Natural killer cell treated with Interleukin-12 subunit alpha and Interleukin-12 subunit beta and Interleukin-15 and Interleukin-18, amount 100 ng/mL, for 72 hours (primary cell): ENCODE measurements at regions not wholly inside any gene's neighbourhood (a gene's known extent, or its start where the extent isn't known, plus 50 kb on each side); places are given as distances from the start of the nearest gene placed in this dataset.
A peak's percentile ranks its signal among the peaks of the same experiment; 100 is the strongest.

Experiments
- ATAC-seq, 2 donors: fragments of 150-1000 bp; cut with Tn5 transposase in 1 of 2; sonication (Bioruptor Pico), chemical (Tn5 transposase) in 1 of 2; 2 replicates each; pipeline ENCODE4 v1.10.0; 2021
- DNase-seq: peaks from one replicate; pipeline ENCODE4 v3.0.0; 2022; ENCODE audit warnings: low spot score
- H3K27ac Mint-ChIP-seq, 2 donors: 1 replicate in 1 of 2; 2 replicates in 1 of 2; pipeline ENCODE4 v1.8.0; 2022; ENCODE audit warnings: mixed read lengths in 2 of 2, mild to moderate bottlenecking in 1 of 2, moderate library complexity in 1 of 2
- H3K27me3 Mint-ChIP-seq, 2 donors: 1 replicate in 1 of 2; 2 replicates in 1 of 2; pipeline ENCODE4 v1.8.0; 2022; ENCODE audit warnings: mixed read lengths in 2 of 2
- H3K36me3 Mint-ChIP-seq: one replicate; pipeline ENCODE4 v1.8.0; 2022; ENCODE audit warnings: mixed read lengths
- H3K4me1 Mint-ChIP-seq, 2 donors: 1 replicate in 1 of 2; 2 replicates in 1 of 2; pipeline ENCODE4 v1.8.0; 2022; ENCODE audit warnings: low read depth in 2 of 2, mixed read lengths in 2 of 2, mild to moderate bottlenecking in 1 of 2
- H3K4me3 Mint-ChIP-seq: one replicate; pipeline ENCODE4 v1.8.0; 2022; ENCODE audit warnings: mixed read lengths
- H3K9me3 Mint-ChIP-seq: 2 replicates; pipeline ENCODE4 v1.8.0; 2022; ENCODE audit warnings: mixed read lengths

DNA sequence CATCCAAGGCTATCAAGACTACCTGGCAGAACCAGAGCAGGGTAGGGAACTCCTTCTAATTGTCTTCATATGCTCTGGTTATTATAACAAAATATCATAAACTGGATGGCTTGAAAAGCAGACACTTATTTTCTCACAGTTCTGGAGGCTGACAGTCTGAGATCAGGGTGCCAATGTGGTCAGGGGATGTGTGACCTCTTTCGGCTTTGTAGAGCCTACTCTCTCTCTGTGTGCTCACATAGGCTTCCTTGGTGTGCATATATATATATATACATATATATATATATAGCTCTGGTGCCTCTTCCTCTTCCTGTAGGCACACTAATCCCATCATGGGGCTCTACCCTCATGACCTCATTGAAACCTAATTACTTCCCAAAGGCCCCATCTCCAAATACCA is 101.6 kb downstream of the ARL6IP6 start:
- no peaks in the 10 kb centered on the region for H3K9me3 Mint-ChIP-seq
- H3K27ac Mint-ChIP-seq, result no peak overlapping the region
- H3K27me3 Mint-ChIP-seq, result peaks cover 0 to under 1% of the 10 kb centered on the region in 2 donors
- DNase-seq, result no peak
- H3K36me3 Mint-ChIP-seq, result no peaks in the 10 kb centered on the region
- ATAC-seq, result peak in 1 of 2 donors; percentile 62
- peaks cover under 1 to 13% of the 10 kb centered on the region in 2 donors for H3K4me1 Mint-ChIP-seq
- peak overlapping the region; percentile 6 for H3K4me3 Mint-ChIP-seq

GRCh38 chr2:152815634-152816257 is 97.3 kb downstream of the ARL6IP6 start:
- DNase-seq, result no peak
- H3K4me1 Mint-ChIP-seq, result peaks cover 5 to 27% of the 10 kb centered on the region in 2 donors
- no peak for ATAC-seq
- H3K27ac Mint-ChIP-seq, result no peak overlapping the region
- H3K9me3 Mint-ChIP-seq, result peaks cover 5% of the 10 kb centered on the region
- H3K4me3 Mint-ChIP-seq, result no peak overlapping the region
- H3K27me3 Mint-ChIP-seq, result peaks cover 6 to 11% of the 10 kb centered on the region in 2 donors
- H3K36me3 Mint-ChIP-seq, result peaks cover 16% of the 10 kb centered on the region

GRCh38 chr2:152814475-152815030 is 96.1 kb downstream of the ARL6IP6 start:
- no peak overlapping the region for H3K27ac Mint-ChIP-seq
- peaks cover 5% of the 10 kb centered on the region for H3K9me3 Mint-ChIP-seq
- peak overlapping the region; percentile 6 for H3K4me3 Mint-ChIP-seq
- peak in 1 of 2 donors; percentile 36 for ATAC-seq
- no peak for DNase-seq
- peaks cover 16% of the 10 kb centered on the region for H3K36me3 Mint-ChIP-seq
- peaks cover 6 to 11% of the 10 kb centered on the region in 2 donors for H3K27me3 Mint-ChIP-seq
- H3K4me1 Mint-ChIP-seq, result peaks cover 5 to 27% of the 10 kb centered on the region in 2 donors

- Mint-ChIP-seq H3K27me3 (peaks cover 6 to 11% of the 10 kb centered on the region in 2 donors), H3K9me3 (peaks cover 5% of the 10 kb centered on the region), H3K4me3 (no peak overlapping the region), H3K4me1 (peaks cover 5 to 27% of the 10 kb centered on the region in 2 donors), H3K27ac (no peak overlapping the region), H3K36me3 (peaks cover 16% of the 10 kb centered on the region)
- DNase-seq (no peak), ATAC-seq (peak in 1 of 2 donors; percentile 36)
Measured at GRCh38 chr2:152813351-152813750, 94.9 kb downstream of the ARL6IP6 start.
